Amniotic epithelial cell (primary cell): ENCODE measurements at regions not wholly inside any gene's neighbourhood (a gene's known extent, or its start where the extent isn't known, plus 50 kb on each side); places are given as distances from the start of the nearest gene placed in this dataset.

Experiments
- DNase-seq: peaks from one replicate; pipeline ENCODE4 v3.0.0-alpha.2; 2010; ENCODE audit warnings: low read depth

- no peak for DNase-seq
These were observed 115.5 kb downstream of the DHRS2 start for GRCh38 chr14:23751616-23752015.

GRCh38 chr14:23763394-23763793 is 127.2 kb downstream of the DHRS2 start:
- DNase-seq = no peak

- no peak for DNase-seq
These were observed 130.7 kb downstream of the DHRS2 start for GRCh38 chr14:23766737-23767401.

- DNase-seq = peak; percentile 0
These were observed 133.1 kb downstream of the DHRS2 start for GRCh38 chr14:23769221-23769728.

- DNase-seq = no peak
These were observed 137.8 kb downstream of the DHRS2 start for GRCh38 chr14:23773981-23774380.

- DNase-seq = no peak
These were observed 140.1 kb downstream of the DHRS2 start for GRCh38 chr14:23776296-23776695.

GRCh38 chr14:23785208-23785607 is 149.0 kb downstream of the DHRS2 start:
- no peak for DNase-seq

- DNase-seq = no peak
These were observed 151.3 kb downstream of the DHRS2 start for GRCh38 chr14:23787436-23787835.

- DNase-seq = no peak
These were observed 153.5 kb downstream of the DHRS2 start for GRCh38 chr14:23789696-23790095.

GRCh38 chr14:23793532-23793931 is 157.4 kb downstream of the DHRS2 start:
- no peak for DNase-seq

GRCh38 chr14:23800811-23801210 is 152.8 kb upstream of the DHRS4 start:
- no peak for DNase-seq

GRCh38 chr14:23801766-23802165 is 151.8 kb upstream of the DHRS4 start:
- no peak for DNase-seq

- no peak for DNase-seq
These were observed 148.8 kb upstream of the DHRS4 start for GRCh38 chr14:23804817-23805216.

GRCh38 chr14:23805761-23806160 is 147.8 kb upstream of the DHRS4 start:
- no peak for DNase-seq

GRCh38 chr14:23814527-23815256 is 138.9 kb upstream of the DHRS4 start:
- no peak for DNase-seq

- no peak for DNase-seq
These were observed 137.2 kb upstream of the DHRS4 start for GRCh38 chr14:23816371-23816770.

- DNase-seq = no peak
These were observed 136.3 kb upstream of the DHRS4 start for GRCh38 chr14:23817164-23817767.

GRCh38 chr14:23827100-23827892 is 126.3 kb upstream of the DHRS4 start:
- DNase-seq = no peak

GRCh38 chr14:23828001-23828400 is 125.6 kb upstream of the DHRS4 start:
- no peak for DNase-seq

- DNase-seq = no peak
These were observed 125.0 kb upstream of the DHRS4 start for GRCh38 chr14:23828616-23829015.

GRCh38 chr14:23829736-23830471 is 123.7 kb upstream of the DHRS4 start:
- peak; percentile 92 for DNase-seq

GRCh38 chr14:23831596-23831995 is 122.0 kb upstream of the DHRS4 start:
- peak; percentile 5 for DNase-seq
